Thoracic aorta (tissue), 2 donors: ENCODE measurements at regions not wholly inside any gene's neighbourhood (a gene's known extent, or its start where the extent isn't known, plus 50 kb on each side); places are given as distances from the start of the nearest gene placed in this dataset.
"Not testable (repeated sequence)": the region's sequence is repeated elsewhere in the genome, so short reads cannot be mapped to it uniquely, and the experiment has no call there.

Experiments
- ATAC-seq: fragments of 150-250 bp; one replicate; pipeline ENCODE4 v1.8.0; 2017; ENCODE audit warnings: low read depth; ENCODE audit not compliant: insufficient number of reproducible peaks, low FRiP score
- DNase-seq: peaks from one replicate; pipeline ENCODE4 v3.0.0-alpha.2; 2020; ENCODE audit warnings: low spot score
- H3K27ac ChIP-seq, 2 donors: fragments of 200-600 bp; sonication (generic); 1 replicate in 1 of 2; 2 replicates in 1 of 2; pipeline ENCODE4 v1.5.1; 2016; ENCODE audit warnings: mild to moderate bottlenecking in 2 of 2, moderate library complexity in 2 of 2
- H3K27me3 ChIP-seq: fragments of 200-600 bp; sonication (generic); replicated peaks from 2 replicates; pipeline ENCODE4 v1.6.0; 2016; ENCODE audit warnings: mild to moderate bottlenecking; ENCODE audit not compliant: insufficient read depth
- H3K36me3 ChIP-seq: fragments of 200-600 bp; sonication (generic); one replicate; pipeline ENCODE4 v1.5.1; 2016
- H3K4me1 ChIP-seq, 2 donors: fragments of 200-600 bp; sonication (generic); 1 replicate in 1 of 2; 2 replicates in 1 of 2; pipeline versions ENCODE4 v1.5.1 to v1.6.0; 2016; ENCODE audit warnings: low read depth in 2 of 2, mild to moderate bottlenecking in 1 of 2; ENCODE audit not compliant: control insufficient read depth in 1 of 2
- H3K4me3 ChIP-seq: fragments of 200-600 bp; sonication (generic); 2 replicates; pipeline ENCODE4 v1.5.1; 2016; ENCODE audit warnings: mild to moderate bottlenecking
- H3K9me3 ChIP-seq: fragments of 200-600 bp; sonication (generic); 2 replicates; pipeline ENCODE4 v1.5.1; 2016
- CTCF ChIP-seq: fragments of 200-600 bp; sonication (generic); IDR thresholded peaks from one replicate; pipeline ENCODE4 v1.5.1; 2019; ENCODE audit warnings: antibody characterized with exemption

GRCh38 chr1:204775546-204775945, 90.0 kb upstream of the LRRN2 start:
- TF ChIP-seq CTCF, result no peak
- DNase-seq (no peak), ATAC-seq (no peak)
- Histone ChIP-seq H3K4me1 (no peaks in the 10 kb centered on the region), H3K36me3 (no peaks in the 10 kb centered on the region), H3K4me3 (no peak overlapping the region), H3K9me3 (no peaks in the 10 kb centered on the region), H3K27me3 (no peaks in the 10 kb centered on the region), H3K27ac (no peak overlapping the region)

- no peak for ATAC-seq
- no peak overlapping the region for H3K27ac ChIP-seq
- H3K4me3 ChIP-seq, result no peak overlapping the region
- TF ChIP-seq CTCF, result no peak
- no peaks in the 10 kb centered on the region for H3K9me3 ChIP-seq
- H3K27me3 ChIP-seq, result no peaks in the 10 kb centered on the region
- H3K4me1 ChIP-seq, result no peaks in the 10 kb centered on the region
- DNase-seq, result no peak
- no peaks in the 10 kb centered on the region for H3K36me3 ChIP-seq
Measured at GRCh38 chr1:204777591-204777990, 92.1 kb upstream of the LRRN2 start.

DNA sequence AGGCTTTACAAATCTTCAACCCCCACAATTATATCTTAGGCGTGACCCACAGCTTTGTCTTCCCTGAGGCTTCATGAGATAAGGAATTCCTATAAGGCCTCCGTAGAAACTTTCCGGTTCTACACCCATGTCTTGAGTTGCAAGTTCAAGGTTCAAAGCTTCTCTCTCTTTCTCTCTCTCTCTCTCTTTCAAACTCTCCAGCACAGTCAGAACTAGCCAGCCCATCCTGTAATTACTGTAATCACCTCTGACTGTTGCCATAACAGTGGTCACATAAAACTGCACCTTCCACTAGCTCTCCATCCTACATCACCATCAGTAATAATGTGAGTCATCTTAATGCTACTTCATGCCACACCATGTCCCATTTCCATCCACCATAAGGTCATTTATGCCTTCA, 90.0 kb upstream of the NFASC start:
- no peak overlapping the region for H3K4me3 ChIP-seq
- H3K4me1 ChIP-seq, result no peaks in the 10 kb centered on the region
- no peak for TF ChIP-seq CTCF
- H3K27me3 ChIP-seq, result no peaks in the 10 kb centered on the region
- H3K27ac ChIP-seq, result no peak overlapping the region
- ATAC-seq, result no peak
- no peak for DNase-seq
- H3K36me3 ChIP-seq, result no peaks in the 10 kb centered on the region
- H3K9me3 ChIP-seq, result no peaks in the 10 kb centered on the region

DNA sequence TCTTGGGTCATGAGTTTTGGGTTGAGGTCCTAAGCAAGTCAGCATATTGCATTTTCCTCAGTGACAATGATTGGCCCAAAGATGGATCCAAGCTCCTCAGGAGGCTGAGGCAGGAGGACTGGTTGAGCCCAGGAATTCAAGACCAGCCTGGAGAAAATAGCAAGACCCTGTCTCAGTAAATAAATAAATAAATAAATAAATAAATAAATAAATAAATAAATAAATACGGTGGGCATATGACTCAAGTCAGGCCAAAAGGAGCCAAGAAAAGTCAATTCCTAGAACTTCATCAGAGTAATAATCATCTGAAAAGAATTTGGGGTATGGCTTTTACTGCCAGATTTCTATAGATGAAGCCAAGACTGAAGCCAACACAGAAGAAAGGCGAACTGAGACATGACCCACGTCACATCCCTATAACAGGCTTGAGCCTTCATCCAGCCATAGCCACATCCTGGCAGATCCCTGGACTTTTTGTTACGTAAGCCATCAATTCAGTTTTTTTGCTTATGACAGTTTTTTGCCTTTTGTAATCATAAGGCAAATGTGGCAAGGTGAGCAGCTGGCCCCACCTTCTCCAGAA, 88.5 kb upstream of the NFASC start:
- no peaks in the 10 kb centered on the region for H3K27me3 ChIP-seq
- H3K4me3 ChIP-seq, result no peak overlapping the region
- H3K27ac ChIP-seq, result no peak overlapping the region
- H3K36me3 ChIP-seq, result no peaks in the 10 kb centered on the region
- DNase-seq, result no peak
- H3K9me3 ChIP-seq, result no peaks in the 10 kb centered on the region
- H3K4me1 ChIP-seq, result no peaks in the 10 kb centered on the region
- no peak for TF ChIP-seq CTCF
- no peak for ATAC-seq

GRCh38 chr1:204785023-204785422, 85.6 kb upstream of the NFASC start:
- not testable (repeated sequence) for H3K9me3 ChIP-seq, DNase-seq, H3K36me3 ChIP-seq, H3K4me3 ChIP-seq, ATAC-seq, H3K4me1 ChIP-seq, H3K27me3 ChIP-seq, H3K27ac ChIP-seq

DNA sequence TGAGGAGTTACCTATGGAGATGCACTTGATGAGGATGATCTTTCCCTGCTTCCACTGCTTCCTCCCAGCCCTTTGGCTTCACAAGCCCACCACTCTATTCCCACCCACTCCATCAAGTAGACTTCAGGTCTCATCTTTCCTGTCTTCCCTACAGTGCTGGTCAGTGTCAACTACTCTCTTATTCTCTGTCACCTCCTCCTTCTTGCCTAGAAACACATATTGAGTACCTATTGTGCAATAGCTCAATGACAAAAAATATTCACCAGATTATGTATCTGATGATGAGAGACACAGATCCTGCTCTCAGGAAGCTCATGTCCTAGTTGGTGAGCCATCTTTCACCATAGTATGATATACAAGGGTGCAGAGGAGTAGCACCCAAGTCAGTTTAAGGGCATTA, 82.2 kb upstream of the NFASC start:
- Histone ChIP-seq H3K9me3 (no peaks in the 10 kb centered on the region), H3K27ac (no peak overlapping the region), H3K27me3 (no peaks in the 10 kb centered on the region), H3K4me3 (no peak overlapping the region), H3K36me3 (no peaks in the 10 kb centered on the region), H3K4me1 (no peaks in the 10 kb centered on the region)
- ATAC-seq (no peak), DNase-seq (no peak)
- TF ChIP-seq CTCF, result no peak
